ENCODE measurements at regions not wholly inside any gene's neighbourhood (a gene's known extent, or its start where the extent isn't known, plus 50 kb on each side); places are given as distances from the start of the nearest gene placed in this dataset.

DNA sequence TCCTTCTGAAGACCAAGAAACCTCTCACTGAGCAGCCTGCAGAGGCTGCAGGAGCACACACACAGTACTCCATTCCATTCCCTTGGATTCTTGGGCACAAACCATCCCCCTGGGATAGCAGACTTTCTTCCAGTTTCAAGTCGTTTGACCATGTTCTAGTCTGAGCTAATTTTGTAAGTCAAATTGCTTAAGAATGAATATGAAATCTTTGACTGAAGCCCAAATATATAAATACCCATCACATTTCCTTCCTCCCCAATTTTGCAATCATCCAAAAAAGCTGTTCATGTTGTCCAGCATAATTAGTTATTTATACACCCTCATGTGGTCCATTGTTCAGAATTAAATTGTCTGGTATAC is 231.2 kb upstream of the TPRG1 start:
- Histone ChIP-seq H3K9ac (ENCODE audit: low read depth, low read length) (no peak overlapping the region), H3K27ac (ENCODE audit: low read depth, low read length) (no peak overlapping the region), H3K4me1 (ENCODE audit: control insufficient read depth, insufficient read depth, low read length) (peaks cover 15% of the 10 kb centered on the region), H3K9me3 (ENCODE audit: control insufficient read depth, insufficient read depth, low read length) (no peaks in the 10 kb centered on the region), H3K4me3 (ENCODE audit: low read depth, low read length) (no peak overlapping the region), H3K27me3 (ENCODE audit: control insufficient read depth, insufficient read depth, low read length) (no peaks in the 10 kb centered on the region), H3K36me3 (ENCODE audit: control insufficient read depth, insufficient read depth, low read length) (no peaks in the 10 kb centered on the region)

DNA sequence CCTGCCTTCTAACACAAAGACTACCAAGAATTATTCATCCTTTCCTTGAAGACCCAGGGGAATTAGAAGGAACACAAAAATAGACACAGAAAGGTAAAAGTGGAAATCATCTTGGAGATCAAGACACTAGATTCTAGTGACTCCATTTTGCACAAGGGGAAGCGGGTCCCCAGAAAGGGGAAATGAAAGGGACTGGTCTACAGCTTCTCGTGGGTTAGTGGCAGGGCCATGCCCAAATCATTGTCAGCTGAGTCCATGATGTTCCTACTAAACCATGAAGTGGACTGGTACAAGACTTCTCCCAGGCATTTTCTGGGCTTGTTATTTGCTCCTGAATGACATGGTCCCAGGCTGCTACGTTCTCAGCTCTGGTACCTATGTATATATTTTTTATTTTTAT is 230.7 kb upstream of the TPRG1 start:
- Histone ChIP-seq H3K9me3 (ENCODE audit: control insufficient read depth, insufficient read depth, low read length) (no peaks in the 10 kb centered on the region), H3K9ac (ENCODE audit: low read depth, low read length) (no peak overlapping the region), H3K4me3 (ENCODE audit: low read depth, low read length) (no peak overlapping the region), H3K27ac (ENCODE audit: low read depth, low read length) (no peak overlapping the region), H3K36me3 (ENCODE audit: control insufficient read depth, insufficient read depth, low read length) (no peaks in the 10 kb centered on the region), H3K27me3 (ENCODE audit: control insufficient read depth, insufficient read depth, low read length) (no peaks in the 10 kb centered on the region), H3K4me1 (ENCODE audit: control insufficient read depth, insufficient read depth, low read length) (peaks cover 15% of the 10 kb centered on the region)

DNA sequence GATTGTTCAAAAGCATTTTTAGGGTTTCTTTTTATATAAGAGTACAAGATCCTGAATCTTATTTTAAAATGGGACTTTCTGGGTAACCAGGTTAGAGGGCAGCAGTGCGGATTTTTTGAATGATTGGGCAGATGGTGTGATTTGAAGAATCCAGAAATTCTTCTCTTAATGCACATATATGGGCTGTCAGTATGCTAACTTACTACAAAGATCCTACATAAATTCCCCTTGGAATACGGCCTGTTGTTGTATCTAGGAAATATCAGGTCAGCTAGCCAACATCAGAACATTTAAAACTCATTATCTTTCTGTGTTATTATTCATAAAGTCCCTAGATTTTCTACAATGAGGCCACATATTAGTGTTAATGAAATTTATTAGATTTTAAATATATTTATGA is 229.6 kb upstream of the TPRG1 start:
- Histone ChIP-seq H3K9me3 (ENCODE audit: control insufficient read depth, insufficient read depth, low read length) (no peaks in the 10 kb centered on the region), H3K4me1 (ENCODE audit: control insufficient read depth, insufficient read depth, low read length) (peaks cover 7% of the 10 kb centered on the region), H3K27ac (ENCODE audit: low read depth, low read length) (no peak overlapping the region), H3K9ac (ENCODE audit: low read depth, low read length) (no peak overlapping the region), H3K36me3 (ENCODE audit: control insufficient read depth, insufficient read depth, low read length) (no peaks in the 10 kb centered on the region), H3K27me3 (ENCODE audit: control insufficient read depth, insufficient read depth, low read length) (no peaks in the 10 kb centered on the region), H3K4me3 (ENCODE audit: low read depth, low read length) (no peak overlapping the region)

DNA sequence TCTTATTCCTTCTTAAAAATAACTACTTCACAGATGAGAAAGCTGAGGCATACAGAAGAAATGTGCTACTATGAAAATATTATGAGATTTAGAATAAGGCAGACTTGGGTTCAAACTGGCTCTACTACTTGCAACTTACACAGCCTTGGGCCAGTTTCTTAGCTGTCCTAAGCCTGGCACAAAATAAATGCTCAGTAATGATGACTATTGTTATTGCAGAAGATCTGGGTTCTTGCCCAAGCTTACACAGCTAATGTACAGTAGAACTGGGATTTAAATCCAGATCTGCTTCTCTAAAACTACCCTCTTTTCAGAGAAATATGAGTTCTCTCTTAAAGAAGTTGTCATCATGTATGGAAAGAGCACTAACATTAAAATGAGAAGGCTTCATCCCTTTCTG is 228.2 kb upstream of the TPRG1 start:
- no peak overlapping the region for H3K4me3 ChIP-seq (ENCODE audit: low read depth, low read length)
- H3K9ac ChIP-seq (ENCODE audit: low read depth, low read length), result no peak overlapping the region
- no peaks in the 10 kb centered on the region for H3K36me3 ChIP-seq (ENCODE audit: control insufficient read depth, insufficient read depth, low read length)
- no peak overlapping the region for H3K27ac ChIP-seq (ENCODE audit: low read depth, low read length)
- H3K27me3 ChIP-seq (ENCODE audit: control insufficient read depth, insufficient read depth, low read length), result no peaks in the 10 kb centered on the region
- no peaks in the 10 kb centered on the region for H3K9me3 ChIP-seq (ENCODE audit: control insufficient read depth, insufficient read depth, low read length)
- peaks cover 6% of the 10 kb centered on the region for H3K4me1 ChIP-seq (ENCODE audit: control insufficient read depth, insufficient read depth, low read length)

DNA sequence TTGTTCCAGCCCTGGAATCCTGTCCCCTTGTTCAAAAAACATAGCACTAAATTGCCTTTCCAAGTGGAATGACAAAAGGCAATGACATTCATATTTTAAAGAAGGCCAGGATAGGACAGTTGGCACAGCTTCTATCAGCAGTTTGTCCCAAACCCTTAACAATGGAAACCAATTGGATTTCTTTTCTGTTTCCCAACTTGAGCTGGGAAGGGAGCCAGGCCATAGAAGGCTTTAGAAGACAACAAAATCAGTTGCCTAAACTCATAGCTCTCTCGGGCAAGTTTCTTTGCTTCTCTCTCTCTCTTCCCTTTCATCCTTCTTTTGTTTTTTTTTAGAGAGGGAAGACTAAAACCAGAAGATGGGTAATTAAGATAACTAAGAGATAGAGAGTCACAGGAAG is 227.7 kb upstream of the TPRG1 start:
- peaks cover 2% of the 10 kb centered on the region; the same call in 1 of the 2 replicates for H3K27me3 ChIP-seq (ENCODE audit: control insufficient read depth, insufficient read depth, low read length)
- H3K36me3 ChIP-seq (ENCODE audit: control insufficient read depth, insufficient read depth, low read length), result no peaks in the 10 kb centered on the region
- no peak overlapping the region for H3K27ac ChIP-seq (ENCODE audit: low read depth, low read length)

DNA sequence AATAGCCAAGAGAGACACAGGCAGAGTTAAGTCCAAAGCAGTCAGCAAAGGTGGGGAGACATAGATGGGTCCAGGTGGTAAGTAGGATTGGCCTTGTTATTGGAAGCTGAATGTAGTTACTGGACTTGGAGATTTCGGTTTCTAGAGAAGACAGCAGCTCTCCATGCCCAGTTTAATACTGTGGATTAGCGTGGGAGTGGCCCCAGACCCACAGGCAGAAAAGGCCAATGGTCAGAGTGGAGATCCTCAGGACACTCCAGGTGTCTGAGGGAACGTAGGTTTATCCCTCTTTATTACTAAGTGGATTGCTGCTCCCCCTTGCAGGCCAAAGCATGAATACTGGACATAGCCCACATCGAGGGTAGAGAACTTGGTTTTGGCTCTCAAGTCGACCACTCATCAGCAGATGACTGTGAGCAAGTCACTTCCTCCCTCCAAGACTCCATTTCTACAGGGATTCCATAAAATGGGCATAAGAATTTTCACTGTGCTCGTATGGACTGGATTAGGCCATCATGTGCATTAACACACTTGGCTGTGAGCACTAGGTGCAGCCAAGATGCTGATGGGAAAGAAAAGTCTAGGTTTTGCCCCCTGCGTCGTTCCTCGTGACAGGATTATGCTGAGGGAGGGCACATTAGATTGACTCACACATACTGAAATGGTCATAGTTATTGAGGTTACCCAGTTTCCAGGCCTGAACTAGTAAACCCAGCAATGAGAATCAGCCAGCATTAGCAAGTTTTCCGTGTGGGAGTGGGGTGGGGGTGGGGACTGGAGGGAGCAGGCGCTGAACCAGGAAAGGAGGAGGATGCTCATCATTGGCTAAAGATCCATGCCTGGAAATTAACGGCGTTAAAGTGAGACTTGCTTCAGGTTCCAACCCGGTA is 225.2 kb upstream of the TPRG1 start:
- Histone ChIP-seq H3K27me3 (ENCODE audit: control insufficient read depth, insufficient read depth, low read length) (peaks cover 7% of the 10 kb centered on the region; the same call in 1 of the 2 replicates), H3K9ac (ENCODE audit: low read depth, low read length) (peak overlapping the region; percentile 29; the same call in 1 of the 2 replicates), H3K9me3 (ENCODE audit: control insufficient read depth, insufficient read depth, low read length) (no peaks in the 10 kb centered on the region), H3K27ac (ENCODE audit: low read depth, low read length) (no peak overlapping the region), H3K36me3 (ENCODE audit: control insufficient read depth, insufficient read depth, low read length) (no peaks in the 10 kb centered on the region), H3K4me1 (ENCODE audit: control insufficient read depth, insufficient read depth, low read length) (peaks cover 11% of the 10 kb centered on the region), H3K4me3 (ENCODE audit: low read depth, low read length) (peak overlapping the region; percentile 73; the same call in 1 of the 2 replicates)

More for the DNA sequence above, 227.7 kb upstream of the TPRG1 start:
- H3K9me3 ChIP-seq (ENCODE audit: control insufficient read depth, insufficient read depth, low read length), result no peaks in the 10 kb centered on the region
- peaks cover 11% of the 10 kb centered on the region for H3K4me1 ChIP-seq (ENCODE audit: control insufficient read depth, insufficient read depth, low read length)
- no peak overlapping the region for H3K9ac ChIP-seq (ENCODE audit: low read depth, low read length)
- H3K4me3 ChIP-seq (ENCODE audit: low read depth, low read length), result no peak overlapping the region

DNA sequence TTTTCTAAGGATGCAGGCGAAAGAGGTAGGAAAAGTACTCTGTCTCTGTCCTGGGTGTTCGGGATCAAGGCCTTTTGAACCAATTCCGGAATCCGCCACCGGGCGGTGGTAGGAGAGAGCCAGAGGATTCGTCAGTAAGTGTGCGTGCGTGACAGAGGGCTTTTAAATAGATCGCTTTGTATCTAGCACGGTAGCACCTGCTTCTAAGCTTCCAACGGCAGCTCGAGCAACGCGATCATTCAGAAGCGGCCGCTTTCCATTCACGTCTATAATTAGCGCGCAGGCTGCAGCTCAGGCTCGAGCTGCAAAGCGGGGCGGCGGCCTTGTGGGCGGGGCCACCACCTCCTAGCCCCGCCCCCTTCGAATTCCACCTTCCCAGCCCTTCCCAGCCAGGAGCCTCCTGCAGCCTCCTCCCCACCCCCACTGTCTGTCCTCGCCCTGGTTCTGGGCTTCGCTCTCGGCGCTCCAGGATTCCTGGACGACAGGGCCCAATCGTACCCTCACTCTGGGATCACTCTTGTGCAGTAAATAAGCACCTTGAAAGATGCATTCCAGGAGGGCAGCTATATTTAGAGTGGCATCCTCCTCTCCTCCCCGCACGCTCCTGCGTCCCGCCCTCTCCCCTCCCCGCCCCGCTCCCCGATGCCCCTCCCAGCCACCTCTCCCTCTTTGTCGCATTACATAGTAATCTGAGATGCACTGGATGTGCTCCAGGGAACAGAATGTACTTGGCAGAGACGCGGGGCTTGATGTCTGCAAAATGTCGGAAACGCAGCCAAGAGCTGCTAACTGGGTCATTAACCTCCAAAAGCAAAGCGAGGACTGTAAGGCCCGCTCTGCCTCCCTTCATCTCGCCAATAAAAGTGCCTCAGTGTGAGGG is 224.1 kb upstream of the TPRG1 start:
- peak overlapping the region; percentile 68 for H3K9ac ChIP-seq (ENCODE audit: low read depth, low read length)
- H3K27me3 ChIP-seq (ENCODE audit: control insufficient read depth, insufficient read depth, low read length), result peaks cover 7% of the 10 kb centered on the region; the same call in 1 of the 2 replicates
- peak overlapping the region; percentile 73 for H3K4me3 ChIP-seq (ENCODE audit: low read depth, low read length)
- no peaks in the 10 kb centered on the region for H3K36me3 ChIP-seq (ENCODE audit: control insufficient read depth, insufficient read depth, low read length)
- peak overlapping the region; percentile 86 for H3K27ac ChIP-seq (ENCODE audit: low read depth, low read length)
- peaks cover 11% of the 10 kb centered on the region for H3K4me1 ChIP-seq (ENCODE audit: control insufficient read depth, insufficient read depth, low read length)
- H3K9me3 ChIP-seq (ENCODE audit: control insufficient read depth, insufficient read depth, low read length), result no peaks in the 10 kb centered on the region

DNA sequence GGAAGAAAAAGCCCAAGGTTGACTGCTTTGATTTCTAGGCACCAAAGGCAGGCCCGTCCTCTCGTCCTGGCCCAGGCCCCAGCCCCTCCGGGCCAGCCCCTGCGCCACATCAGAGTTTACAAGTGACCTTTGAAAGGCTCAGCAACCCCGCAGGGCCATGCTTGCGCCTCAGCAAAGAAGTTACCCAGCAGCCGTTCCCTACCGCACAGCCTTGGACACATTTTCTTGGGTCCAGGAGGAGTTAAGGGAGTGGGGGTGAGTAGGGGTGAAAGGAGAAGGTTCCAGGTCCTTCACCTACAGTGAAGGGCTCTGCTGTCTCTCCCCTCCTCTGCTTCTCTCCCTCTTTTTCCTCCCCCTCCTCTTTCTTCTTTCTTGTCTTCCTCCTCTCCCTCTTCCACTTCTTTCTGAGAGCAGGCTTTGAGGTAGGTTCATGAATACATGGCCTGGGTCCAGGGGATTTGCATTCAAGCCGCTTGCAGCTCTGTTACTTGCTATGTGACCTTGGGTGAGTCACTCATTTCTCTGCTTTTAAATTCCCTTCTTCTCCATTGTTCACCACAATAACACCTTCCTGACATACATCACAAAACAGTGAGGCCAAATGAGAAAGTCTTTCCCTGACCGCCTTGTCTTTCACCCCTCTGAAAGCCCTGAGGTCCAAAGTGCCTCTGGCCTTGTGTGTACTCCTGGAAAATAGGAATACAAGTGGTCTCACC is 223.3 kb upstream of the TPRG1 start:
- Histone ChIP-seq H3K9me3 (ENCODE audit: control insufficient read depth, insufficient read depth, low read length) (no peaks in the 10 kb centered on the region), H3K27me3 (ENCODE audit: control insufficient read depth, insufficient read depth, low read length) (peaks cover 7% of the 10 kb centered on the region; the same call in 1 of the 2 replicates), H3K4me3 (ENCODE audit: low read depth, low read length) (peak overlapping the region; percentile 73), H3K9ac (ENCODE audit: low read depth, low read length) (peak overlapping the region; percentile 68), H3K36me3 (ENCODE audit: control insufficient read depth, insufficient read depth, low read length) (no peaks in the 10 kb centered on the region), H3K4me1 (ENCODE audit: control insufficient read depth, insufficient read depth, low read length) (peaks cover 11% of the 10 kb centered on the region), H3K27ac (ENCODE audit: low read depth, low read length) (peak overlapping the region; percentile 86)

DNA sequence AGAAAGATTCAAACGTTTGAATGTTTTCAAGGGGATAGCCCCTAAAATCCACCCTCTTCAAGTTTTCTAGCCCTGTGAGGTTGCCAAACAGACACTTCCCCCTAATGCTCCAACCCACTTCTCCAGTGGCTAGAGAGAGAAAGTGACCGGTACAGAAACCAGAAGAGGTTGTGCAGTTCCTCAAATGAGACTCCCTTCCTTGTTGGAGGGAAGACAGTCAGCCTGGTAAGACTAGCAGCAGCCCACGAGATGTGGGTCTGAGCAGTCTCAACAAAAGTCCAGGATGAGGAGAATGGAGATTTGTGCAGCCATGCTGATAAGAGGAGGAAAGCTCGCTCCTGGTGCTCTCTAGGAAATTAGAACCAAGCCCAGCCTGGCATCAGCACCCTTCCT is 222.8 kb upstream of the TPRG1 start:
- Histone ChIP-seq H3K4me3 (ENCODE audit: low read depth, low read length) (no peak overlapping the region), H3K4me1 (ENCODE audit: control insufficient read depth, insufficient read depth, low read length) (peaks cover 11% of the 10 kb centered on the region), H3K27ac (ENCODE audit: low read depth, low read length) (peak overlapping the region; percentile 67), H3K9me3 (ENCODE audit: control insufficient read depth, insufficient read depth, low read length) (no peaks in the 10 kb centered on the region), H3K9ac (ENCODE audit: low read depth, low read length) (no peak overlapping the region), H3K36me3 (ENCODE audit: control insufficient read depth, insufficient read depth, low read length) (no peaks in the 10 kb centered on the region), H3K27me3 (ENCODE audit: control insufficient read depth, insufficient read depth, low read length) (peaks cover 7% of the 10 kb centered on the region; the same call in 1 of the 2 replicates)

DNA sequence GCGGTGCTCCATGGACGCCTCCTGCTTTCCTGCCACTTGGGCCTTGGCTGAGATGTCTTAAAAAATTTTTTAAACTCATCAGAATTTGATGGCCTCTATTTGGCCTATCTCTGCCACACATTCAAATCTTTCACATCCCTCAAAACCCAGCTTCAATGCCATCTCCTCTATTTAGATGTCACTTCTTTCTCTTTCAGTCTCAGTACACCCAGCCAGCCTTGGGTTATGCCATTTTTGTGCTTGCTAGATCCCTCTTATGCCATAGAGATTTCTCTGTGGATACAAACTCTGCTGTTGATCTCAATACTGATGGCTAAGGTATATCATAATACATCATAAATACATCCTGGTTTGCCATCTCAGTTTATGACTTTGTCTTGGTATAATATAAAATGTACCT is 222.3 kb upstream of the TPRG1 start:
- Histone ChIP-seq H3K9ac (ENCODE audit: low read depth, low read length) (no peak overlapping the region), H3K27me3 (ENCODE audit: control insufficient read depth, insufficient read depth, low read length) (peaks cover 7% of the 10 kb centered on the region; the same call in 1 of the 2 replicates), H3K4me3 (ENCODE audit: low read depth, low read length) (no peak overlapping the region), H3K27ac (ENCODE audit: low read depth, low read length) (no peak overlapping the region), H3K36me3 (ENCODE audit: control insufficient read depth, insufficient read depth, low read length) (no peaks in the 10 kb centered on the region), H3K4me1 (ENCODE audit: control insufficient read depth, insufficient read depth, low read length) (peaks cover 11% of the 10 kb centered on the region), H3K9me3 (ENCODE audit: control insufficient read depth, insufficient read depth, low read length) (no peaks in the 10 kb centered on the region)
